ENCODE measurements at regions not wholly inside any gene's neighbourhood (a gene's known extent, or its start where the extent isn't known, plus 50 kb on each side); places are given as distances from the start of the nearest gene placed in this dataset.

GRCh38 chr2:150122156-150122555 is 365.3 kb downstream of the RND3 start:
- TF ChIP-seq CTCF (optimal IDR thresholded peaks at IDR 0.05 in 1 of 3, IDR thresholded peaks at IDR 0.05 in 1 of 3, conservative IDR thresholded peaks at IDR 0.05 in 1 of 3; ENCODE audit: extremely low read depth in 1 of 3, insufficient read depth in 2 of 3, low read length in 3 of 3) (no peak), EZH2 (IDR thresholded peaks at IDR 0.05; ENCODE audit: low read length) (no peak)

All from keratinocyte (primary cell).